ENCODE measurements at regions not wholly inside any gene's neighbourhood (a gene's known extent, or its start where the extent isn't known, plus 50 kb on each side); places are given as distances from the start of the nearest gene placed in this dataset.
A peak's percentile ranks its signal among the peaks of the same experiment; 100 is the strongest.

GRCh38 chr1:38584448-38585355 is 274.9 kb downstream of the RRAGC start:
- no peaks in the 10 kb centered on the region for H3K36me3 ChIP-seq (ENCODE audit: control insufficient read depth, insufficient read depth, low read length)
- ChIA-PET CTCF (ENCODE audit: low intra/inter-chr PET ratio) (no interaction called here), POLR2A (interaction anchor here (1.2 to 1.3 kb wide), 2 partner anchors 15 to 23 kb away, joined by 4 to 5 read pairs; no protein-coding TSS in a partner anchor)
- in situ Hi-C loops (cut with MboI), result loop anchor here (5.0 to 25.0 kb wide), 3 partner anchors 97 to 547 kb away; partner anchors contain the start of gene POU3F1
- no peaks in the 10 kb centered on the region; a peak in 2 of 5 replicates for H3K4me1 ChIP-seq (replicated peaks in 1 of 2; ENCODE audit: control insufficient read depth in 2 of 2, insufficient read depth in 2 of 2, low read length in 2 of 2)
- H3K4me2 ChIP-seq (ENCODE audit: insufficient read depth, low read length), result no peak overlapping the region
- BruUV-seq (replicated peaks), result no TSS peak
- H4K20me1 ChIP-seq (replicated peaks; ENCODE audit: control insufficient read depth, insufficient read depth, low read length), result no peaks in the 10 kb centered on the region; the same call in 1 of the 2 replicates
- no peaks in the 10 kb centered on the region for H3K9me3 ChIP-seq (replicated peaks; ENCODE audit: control insufficient read depth, insufficient read depth, low read depth, low read length)
- intact Hi-C loops (cut with micrococcal nuclease), result loop anchor here (5.0 to 10.0 kb wide), 3 partner anchors 87 to 540 kb away; partner anchors contain the start of gene POU3F1
- ATAC-seq, result peak; percentile 55; the same call in 1 of the 3 replicates
- H3K9ac ChIP-seq (ENCODE audit: insufficient read depth in 1 of 2, low read depth in 2 of 2, low read length in 2 of 2), result no peak overlapping the region
- no peaks in the 10 kb centered on the region for H3K79me2 ChIP-seq (ENCODE audit: control insufficient read depth, insufficient read depth, low read length)
- H3K27ac ChIP-seq (ENCODE audit: extremely low read depth, low read depth, low read length), result no peak overlapping the region
- peak overlapping the region; percentile 21 for H2AFZ ChIP-seq (ENCODE audit: low read depth, low read length)
- no peak for FAIRE-seq
- H3K9me1 ChIP-seq (ENCODE audit: control insufficient read depth, insufficient read depth, low read length), result no peaks in the 10 kb centered on the region
- DNase-seq (ENCODE audit: extremely low read depth in 1 of 4, low spot score in 3 of 4), result peak in 3 of 4 experiments; percentile 40 to 47 (median 41)
- 30% methylated on average over 11 of the region's 11 CpGs for WGBS (ENCODE audit: insufficient coverage, low coverage, missing lambda C conversion rate)
- no peaks in the 10 kb centered on the region for H3K27me3 ChIP-seq (ENCODE audit: control insufficient read depth in 2 of 2, insufficient read depth in 2 of 2, low read length in 2 of 2)
- H3K4me3 ChIP-seq, result no peak overlapping the region
- TF ChIP-seq CREB1 (IDR thresholded peaks at IDR 0.05) (no peak), CREB1 (CRISPR knock-in tag; IDR thresholded peaks at IDR 0.05) (no peak), ASH1L (IDR thresholded peaks at IDR 0.05; ENCODE audit: borderline replicate concordance, low read depth, partially characterized antibody) (no peak), HCFC1 (IDR thresholded peaks at IDR 0.05; ENCODE audit: low read depth, low read length) (no peak), TFAP4 (CRISPR knock-in tag; IDR thresholded peaks at IDR 0.05; ENCODE audit: borderline replicate concordance) (no peak), TCF3 (CRISPR knock-in tag; IDR thresholded peaks at IDR 0.05) (no peak), ETV5 (CRISPR knock-in tag; IDR thresholded peaks at IDR 0.05; ENCODE audit: low read depth) (no peak), RAD51 (IDR thresholded peaks at IDR 0.05; ENCODE audit: borderline replicate concordance, low read depth) (peak; percentile 61; the same call in 1 of the 2 replicates), NEUROD1 (IDR thresholded peaks at IDR 0.05; ENCODE audit: borderline replicate concordance, low read depth, low read length, partially characterized antibody) (no peak), SMARCB1 (IDR thresholded peaks at IDR 0.05; ENCODE audit: insufficient read length, low read depth) (no peak), USF2 (CRISPR knock-in tag; IDR thresholded peaks at IDR 0.05) (peak; percentile 77), ZBTB17 (CRISPR knock-in tag; IDR thresholded peaks at IDR 0.05) (no peak), ZNF263 (CRISPR knock-in tag; IDR thresholded peaks at IDR 0.05; ENCODE audit: borderline replicate concordance) (no peak), RBM17 (IDR thresholded peaks at IDR 0.05; ENCODE audit: borderline replicate concordance, low read depth, low read length) (no peak), ARID2 (IDR thresholded peaks at IDR 0.05) (no peak), SUPT5H (IDR thresholded peaks at IDR 0.05) (no peak), TOE1 (IDR thresholded peaks at IDR 0.05; ENCODE audit: borderline replicate concordance) (peak; percentile 54; the same call in 1 of the 2 replicates), TOE1 (CRISPR knock-in tag; IDR thresholded peaks at IDR 0.05; ENCODE audit: borderline replicate concordance, low read depth) (no peak)
- TF ChIP-seq, protein P1, sequence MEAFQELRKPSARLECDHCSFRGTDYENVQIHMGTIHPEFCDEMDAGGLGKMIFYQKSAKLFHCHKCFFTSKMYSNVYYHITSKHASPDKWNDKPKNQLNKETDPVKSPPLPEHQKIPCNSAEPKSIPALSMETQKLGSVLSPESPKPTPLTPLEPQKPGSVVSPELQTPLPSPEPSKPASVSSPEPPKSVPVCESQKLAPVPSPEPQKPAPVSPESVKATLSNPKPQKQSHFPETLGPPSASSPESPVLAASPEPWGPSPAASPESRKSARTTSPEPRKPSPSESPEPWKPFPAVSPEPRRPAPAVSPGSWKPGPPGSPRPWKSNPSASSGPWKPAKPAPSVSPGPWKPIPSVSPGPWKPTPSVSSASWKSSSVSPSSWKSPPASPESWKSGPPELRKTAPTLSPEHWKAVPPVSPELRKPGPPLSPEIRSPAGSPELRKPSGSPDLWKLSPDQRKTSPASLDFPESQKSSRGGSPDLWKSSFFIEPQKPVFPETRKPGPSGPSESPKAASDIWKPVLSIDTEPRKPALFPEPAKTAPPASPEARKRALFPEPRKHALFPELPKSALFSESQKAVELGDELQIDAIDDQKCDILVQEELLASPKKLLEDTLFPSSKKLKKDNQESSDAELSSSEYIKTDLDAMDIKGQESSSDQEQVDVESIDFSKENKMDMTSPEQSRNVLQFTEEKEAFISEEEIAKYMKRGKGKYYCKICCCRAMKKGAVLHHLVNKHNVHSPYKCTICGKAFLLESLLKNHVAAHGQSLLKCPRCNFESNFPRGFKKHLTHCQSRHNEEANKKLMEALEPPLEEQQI (IDR thresholded peaks at IDR 0.05), result no peak

All from K562 (cell line).